Right lobe of liver (tissue), 4 donors: ENCODE measurements at regions not wholly inside any gene's neighbourhood (a gene's known extent, or its start where the extent isn't known, plus 50 kb on each side); places are given as distances from the start of the nearest gene placed in this dataset.

Experiments used
- CTCF ChIP-seq, 4 donors: fragments of 200-600 bp in 3 of 4; fragments of 450-650 bp in 1 of 4; IDR thresholded peaks; one replicate each; pipeline versions ENCODE4 v1.5.1 to v1.8.0; 2016 to 2022; ENCODE audit warnings: antibody characterized with exemption in 4 of 4, mild to moderate bottlenecking in 2 of 4
- POLR2A ChIP-seq: fragments of 450-650 bp; IDR thresholded peaks from one replicate; pipeline ENCODE4 v1.6.1; 2017; ENCODE audit warnings: antibody characterized with exemption, mild to moderate bottlenecking
- donor health status: DM: no; HTN: no; CAD: no.
- donor health status: DM: no; HTN: no; CAD: no.
- donor health status: DM: no; HTN: yes; CAD: no.

DNA sequence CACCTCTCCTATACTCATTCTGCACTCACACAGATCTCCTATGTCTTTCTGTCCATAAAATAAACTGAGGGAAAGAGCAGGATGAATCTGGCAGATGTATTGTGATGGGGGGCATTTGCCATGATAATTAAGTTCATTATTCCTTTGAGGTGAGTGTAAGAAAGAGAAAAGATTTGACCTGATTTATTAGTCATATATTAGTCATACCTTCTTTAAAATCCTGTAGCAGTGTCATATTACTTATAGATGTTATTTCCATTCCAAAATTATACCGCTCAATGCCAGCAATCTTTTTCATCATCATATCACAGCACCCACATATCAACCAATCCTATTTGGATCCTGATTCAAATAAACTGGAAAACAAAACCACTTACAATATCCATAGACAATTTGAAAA lies 733.3 kb upstream of the SLC35B3 start:
- no peak for TF ChIP-seq CTCF (IDR thresholded peaks at IDR 0.05)
- no peak for TF ChIP-seq POLR2A
